ENCODE measurements at regions not wholly inside any gene's neighbourhood (a gene's known extent, or its start where the extent isn't known, plus 50 kb on each side); places are given as distances from the start of the nearest gene placed in this dataset.

GRCh38 chr14:85813040-85813439, 283.1 kb downstream of the FLRT2 start:
- DNase-seq = no peak
- H3K36me3 Mint-ChIP-seq (ENCODE audit: unreplicated experiment) = no peaks in the 10 kb centered on the region
- no peak overlapping the region for H3K27ac Mint-ChIP-seq (ENCODE audit: unreplicated experiment)
- no peaks in the 10 kb centered on the region for H3K4me1 Mint-ChIP-seq (ENCODE audit: low read depth, unreplicated experiment)
- H3K27me3 Mint-ChIP-seq (ENCODE audit: unreplicated experiment) = no peaks in the 10 kb centered on the region
- TF ChIP-seq, protein P1, sequence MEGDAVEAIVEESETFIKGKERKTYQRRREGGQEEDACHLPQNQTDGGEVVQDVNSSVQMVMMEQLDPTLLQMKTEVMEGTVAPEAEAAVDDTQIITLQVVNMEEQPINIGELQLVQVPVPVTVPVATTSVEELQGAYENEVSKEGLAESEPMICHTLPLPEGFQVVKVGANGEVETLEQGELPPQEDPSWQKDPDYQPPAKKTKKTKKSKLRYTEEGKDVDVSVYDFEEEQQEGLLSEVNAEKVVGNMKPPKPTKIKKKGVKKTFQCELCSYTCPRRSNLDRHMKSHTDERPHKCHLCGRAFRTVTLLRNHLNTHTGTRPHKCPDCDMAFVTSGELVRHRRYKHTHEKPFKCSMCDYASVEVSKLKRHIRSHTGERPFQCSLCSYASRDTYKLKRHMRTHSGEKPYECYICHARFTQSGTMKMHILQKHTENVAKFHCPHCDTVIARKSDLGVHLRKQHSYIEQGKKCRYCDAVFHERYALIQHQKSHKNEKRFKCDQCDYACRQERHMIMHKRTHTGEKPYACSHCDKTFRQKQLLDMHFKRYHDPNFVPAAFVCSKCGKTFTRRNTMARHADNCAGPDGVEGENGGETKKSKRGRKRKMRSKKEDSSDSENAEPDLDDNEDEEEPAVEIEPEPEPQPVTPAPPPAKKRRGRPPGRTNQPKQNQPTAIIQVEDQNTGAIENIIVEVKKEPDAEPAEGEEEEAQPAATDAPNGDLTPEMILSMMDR (IDR thresholded peaks at IDR 0.05; ENCODE audit: partially characterized antibody, unreplicated experiment) = no peak
- H3K9me3 Mint-ChIP-seq (ENCODE audit: unreplicated experiment) = no peaks in the 10 kb centered on the region
- no peak overlapping the region for H3K4me3 Mint-ChIP-seq (ENCODE audit: unreplicated experiment)

GRCh38 chr14:85811340-85811739, 281.4 kb downstream of the FLRT2 start:
- DNase-seq = no peak
- Mint-ChIP-seq H3K27me3 (ENCODE audit: unreplicated experiment) (no peaks in the 10 kb centered on the region), H3K4me1 (ENCODE audit: low read depth, unreplicated experiment) (no peaks in the 10 kb centered on the region), H3K36me3 (ENCODE audit: unreplicated experiment) (no peaks in the 10 kb centered on the region), H3K27ac (ENCODE audit: unreplicated experiment) (no peak overlapping the region), H3K9me3 (ENCODE audit: unreplicated experiment) (no peaks in the 10 kb centered on the region), H3K4me3 (ENCODE audit: unreplicated experiment) (no peak overlapping the region)
- TF ChIP-seq, protein P1 (IDR thresholded peaks at IDR 0.05; ENCODE audit: partially characterized antibody, unreplicated experiment) = no peak

GRCh38 chr14:85799668-85800067, 269.7 kb downstream of the FLRT2 start:
- Mint-ChIP-seq H3K27ac (ENCODE audit: unreplicated experiment) (no peak overlapping the region), H3K4me1 (ENCODE audit: low read depth, unreplicated experiment) (no peaks in the 10 kb centered on the region), H3K4me3 (ENCODE audit: unreplicated experiment) (no peak overlapping the region), H3K36me3 (ENCODE audit: unreplicated experiment) (no peaks in the 10 kb centered on the region), H3K27me3 (ENCODE audit: unreplicated experiment) (no peaks in the 10 kb centered on the region), H3K9me3 (ENCODE audit: unreplicated experiment) (no peaks in the 10 kb centered on the region)
- DNase-seq = no peak
- TF ChIP-seq, protein P1 (IDR thresholded peaks at IDR 0.05; ENCODE audit: partially characterized antibody, unreplicated experiment) = no peak

DNA sequence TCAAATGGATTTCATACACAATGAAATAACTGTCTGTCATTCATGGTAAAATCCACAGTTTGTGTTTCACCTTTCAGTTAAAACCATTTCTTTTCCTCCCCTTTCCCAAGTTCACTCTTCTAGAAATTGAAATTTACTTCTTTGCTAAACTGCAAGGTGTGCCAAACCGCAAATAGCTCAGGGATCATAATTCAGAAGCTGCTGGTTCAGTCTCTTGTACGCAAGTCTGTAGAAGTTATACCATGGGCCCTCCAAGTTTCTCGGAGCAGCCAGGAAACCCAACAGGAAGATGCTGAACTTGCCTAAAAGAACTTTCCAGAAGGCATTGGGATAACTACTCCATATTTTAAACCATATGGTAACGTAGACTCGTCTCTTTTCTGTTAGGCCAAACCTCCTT, 268.9 kb downstream of the FLRT2 start:
- Mint-ChIP-seq H3K27me3 (ENCODE audit: unreplicated experiment) (no peaks in the 10 kb centered on the region), H3K4me3 (ENCODE audit: unreplicated experiment) (no peak overlapping the region), H3K9me3 (ENCODE audit: unreplicated experiment) (no peaks in the 10 kb centered on the region), H3K27ac (ENCODE audit: unreplicated experiment) (no peak overlapping the region), H3K4me1 (ENCODE audit: low read depth, unreplicated experiment) (no peaks in the 10 kb centered on the region), H3K36me3 (ENCODE audit: unreplicated experiment) (no peaks in the 10 kb centered on the region)
- TF ChIP-seq, protein P1 (IDR thresholded peaks at IDR 0.05; ENCODE audit: partially characterized antibody, unreplicated experiment) = no peak
- DNase-seq = no peak

DNA sequence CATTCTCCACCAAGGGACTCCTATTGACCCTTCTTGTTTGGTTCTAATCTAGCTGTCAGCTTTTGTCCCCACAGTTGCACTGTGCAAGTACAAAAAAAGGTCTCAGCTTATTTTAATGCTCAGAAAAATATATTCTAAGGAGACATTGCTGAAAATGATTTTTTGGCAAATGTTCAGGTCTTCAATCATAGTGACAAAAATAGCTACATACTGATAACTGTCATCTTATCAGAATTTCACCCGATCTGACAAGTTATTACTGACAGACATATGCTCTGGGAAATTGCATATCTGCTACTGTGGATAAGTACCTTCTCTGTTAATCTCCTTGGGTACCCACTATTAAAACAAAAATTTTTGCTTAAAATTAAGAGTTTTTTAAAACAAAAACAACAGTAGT, 263.6 kb downstream of the FLRT2 start:
- Mint-ChIP-seq H3K4me1 (ENCODE audit: low read depth, unreplicated experiment) (no peaks in the 10 kb centered on the region), H3K9me3 (ENCODE audit: unreplicated experiment) (no peaks in the 10 kb centered on the region), H3K36me3 (ENCODE audit: unreplicated experiment) (no peaks in the 10 kb centered on the region), H3K4me3 (ENCODE audit: unreplicated experiment) (no peak overlapping the region), H3K27me3 (ENCODE audit: unreplicated experiment) (no peaks in the 10 kb centered on the region), H3K27ac (ENCODE audit: unreplicated experiment) (no peak overlapping the region)
- TF ChIP-seq, protein P1 (IDR thresholded peaks at IDR 0.05; ENCODE audit: partially characterized antibody, unreplicated experiment) = no peak
- no peak for DNase-seq

Measured in glutamatergic neuron (in vitro differentiated cells).